Lung (tissue), 11 donors: ENCODE measurements at regions not wholly inside any gene's neighbourhood (a gene's known extent, or its start where the extent isn't known, plus 50 kb on each side); places are given as distances from the start of the nearest gene placed in this dataset.

ENCODE experiments used
- ATAC-seq: fragments of 200-7000 bp; cut with Tn5 transposase; one replicate; pipeline ENCODE4 v1.9.1; 2020; ENCODE audit warnings: moderate number of reproducible peaks; ENCODE audit not compliant: insufficient read depth, low FRiP score
- DNase-seq, 3 donors: peaks; one replicate each; pipeline ENCODE4 v3.0.0-alpha.2; 2013 to 2017
- H3K27ac ChIP-seq, 2 donors: one replicate each; pipeline ENCODE4 v1.5.1; 2013; ENCODE audit warnings: mild to moderate bottlenecking in 2 of 2, moderate library complexity in 2 of 2, control low read depth in 1 of 2, inconsistent platforms in 1 of 2, low read depth in 1 of 2, low read length in 1 of 2
- H3K27me3 ChIP-seq, 3 donors: one replicate each; pipeline ENCODE4 v1.5.1; 2013; ENCODE audit warnings: low read length in 2 of 3; ENCODE audit not compliant: control insufficient read depth in 3 of 3, insufficient read depth in 3 of 3
- H3K36me3 ChIP-seq, 4 donors: one replicate each; pipeline ENCODE4 v1.5.1; 2013; ENCODE audit warnings: low read length in 4 of 4, mild to moderate bottlenecking in 1 of 4, moderate library complexity in 1 of 4; ENCODE audit not compliant: control insufficient read depth in 4 of 4, insufficient read depth in 4 of 4
- H3K4me1 ChIP-seq, 5 donors: one replicate each; pipeline ENCODE4 v1.5.1; 2013; ENCODE audit warnings: low read length in 5 of 5, mild to moderate bottlenecking in 2 of 5, moderate library complexity in 1 of 5; ENCODE audit not compliant: control insufficient read depth in 5 of 5, insufficient read depth in 5 of 5
- H3K4me3 ChIP-seq: one replicate; pipeline ENCODE4 v1.5.1; 2013; ENCODE audit warnings: mild to moderate bottlenecking, control low read depth, moderate library complexity
- H3K9ac ChIP-seq, 2 donors: one replicate each; pipeline ENCODE4 v1.5.1; 2013; ENCODE audit warnings: low read length in 2 of 2, control low read depth in 1 of 2; ENCODE audit not compliant: insufficient read depth in 1 of 2
- H3K9me3 ChIP-seq, 4 donors: one replicate each; pipeline ENCODE4 v1.5.1; 2013; ENCODE audit warnings: low read length in 3 of 4, mild to moderate bottlenecking in 1 of 4, moderate library complexity in 1 of 4; ENCODE audit not compliant: control insufficient read depth in 4 of 4, insufficient read depth in 3 of 4
- CTCF ChIP-seq: IDR thresholded peaks from 2 replicates; pipeline ENCODE4 v1.5.1; 2012; ENCODE audit warnings: mild to moderate bottlenecking; ENCODE audit errors: control extremely low read depth, extremely low read depth
- WGBS, 2 donors: extraction: QIAGEN DNeasy Blood & Tissue Kit; methylation state at CpG; one replicate each; pipeline ENCODE4 v1.1.7; 2013; 5-methylcytosine and 5-hydroxymethylcytosine counted together
- donor health status: control.
- donor health status: control.
- donor health status: Bipolar disorder and iron deficiency.
- donor health status: healthy.
- donor health status: DM: yes; HTN: yes; CAD: no.

DNA sequence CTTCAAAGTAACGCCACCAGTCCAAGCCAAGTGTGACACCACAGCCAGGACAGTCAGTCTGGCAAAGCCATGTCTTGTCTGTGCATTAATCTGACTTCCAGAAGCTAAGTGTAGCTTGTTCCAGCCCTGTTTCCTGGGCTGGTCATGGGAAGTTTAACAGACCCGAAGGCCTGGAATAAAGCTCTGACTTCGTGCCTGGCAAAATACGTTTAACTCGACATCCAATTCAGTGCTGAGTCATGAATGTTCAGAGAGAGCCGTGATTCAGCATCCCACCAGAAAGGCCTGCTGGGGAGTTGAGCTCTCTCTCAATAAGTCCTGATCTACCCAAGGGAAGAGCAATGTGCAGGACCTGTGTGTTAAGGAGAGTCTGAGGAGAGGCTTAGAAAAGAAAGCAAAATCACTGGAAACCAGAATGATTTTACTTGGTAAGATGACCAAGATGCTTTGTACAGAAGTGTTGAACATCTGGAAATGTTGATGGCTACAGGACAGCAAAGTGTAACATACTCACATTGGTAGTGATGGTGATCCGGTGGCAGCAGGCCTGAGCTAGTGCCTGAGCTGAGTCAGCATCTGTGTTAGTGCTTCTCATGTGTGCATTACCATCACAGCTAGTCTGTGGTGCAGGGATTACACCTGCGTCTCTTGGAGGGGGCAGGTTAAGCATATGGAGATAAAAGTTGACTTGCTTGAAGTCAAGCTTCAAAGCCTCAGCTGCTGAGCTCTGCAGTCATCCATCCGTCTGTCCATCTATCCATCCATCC is 743.7 kb upstream of the HS6ST1 start:
- no peak overlapping the region for H3K9ac ChIP-seq
- H3K4me1 ChIP-seq = no peaks in the 10 kb centered on the region
- peaks cover 0 to 5% (median 0%) of the 10 kb centered on the region in 3 donors for H3K27me3 ChIP-seq
- WGBS, 2 donors = 91 to 92% methylated on average over 9 of the region's 9 CpGs
- no peaks in the 10 kb centered on the region for H3K36me3 ChIP-seq
- H3K4me3 ChIP-seq = no peak overlapping the region
- TF ChIP-seq CTCF = no peak
- H3K9me3 ChIP-seq = no peaks in the 10 kb centered on the region
- DNase-seq (no peak), ATAC-seq (no peak)
- no peak overlapping the region for H3K27ac ChIP-seq

DNA sequence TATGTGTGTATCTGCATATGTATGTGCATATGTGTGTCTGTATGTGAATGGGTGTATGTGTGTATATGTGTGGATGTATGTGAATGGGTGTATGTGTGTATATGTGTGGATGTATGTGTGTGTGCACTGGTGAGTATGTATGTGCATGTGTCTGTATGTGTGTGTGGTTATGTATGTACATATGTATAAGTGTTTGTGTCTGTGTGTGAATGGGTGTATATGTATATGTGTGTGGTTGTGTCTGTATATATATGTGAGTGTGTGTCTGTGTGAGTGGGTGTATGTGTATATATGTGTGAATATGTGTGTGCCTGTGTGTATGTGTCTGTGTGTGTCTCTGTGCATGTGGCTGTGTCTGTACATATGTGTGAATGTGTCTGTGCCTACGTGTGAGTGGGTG is 748.4 kb upstream of the HS6ST1 start:
- Histone ChIP-seq H3K4me3 (no peak overlapping the region), H3K27me3 (peaks cover 0 to 8% (median 0%) of the 10 kb centered on the region in 3 donors), H3K9me3 (no peaks in the 10 kb centered on the region), H3K36me3 (no peaks in the 10 kb centered on the region), H3K9ac (no peak overlapping the region), H3K4me1 (no peaks in the 10 kb centered on the region), H3K27ac (no peak overlapping the region)
- ATAC-seq (no peak), DNase-seq (no peak)
- 96 to 98% methylated on average over 1 of the region's 1 CpG for WGBS, 2 donors
- no peak for TF ChIP-seq CTCF

- H3K27me3 ChIP-seq = peaks cover 0 to 8% (median 0%) of the 10 kb centered on the region in 3 donors
- H3K9me3 ChIP-seq = no peaks in the 10 kb centered on the region
- no peak overlapping the region for H3K27ac ChIP-seq
- H3K4me3 ChIP-seq = no peak overlapping the region
- no peaks in the 10 kb centered on the region for H3K36me3 ChIP-seq
- no peak overlapping the region for H3K9ac ChIP-seq
- DNase-seq (no peak), ATAC-seq (no peak)
- no peak for TF ChIP-seq CTCF
- no peaks in the 10 kb centered on the region for H3K4me1 ChIP-seq
- 64 to 91% methylated on average over 3 of the region's 3 CpGs for WGBS, 2 donors
Measured at GRCh38 chr2:129067953-129068352, 749.3 kb upstream of the HS6ST1 start.

- ATAC-seq (no peak), DNase-seq (no peak)
- TF ChIP-seq CTCF = no peak
- Histone ChIP-seq H3K9ac (no peak overlapping the region), H3K4me3 (no peak overlapping the region), H3K4me1 (no peaks in the 10 kb centered on the region), H3K27ac (no peak overlapping the region), H3K36me3 (no peaks in the 10 kb centered on the region), H3K9me3 (no peaks in the 10 kb centered on the region), H3K27me3 (peaks cover 0 to 8% (median 0%) of the 10 kb centered on the region in 3 donors)
- WGBS, 2 donors = 65 to 80% methylated on average over 5 of the region's 5 CpGs
Measured at GRCh38 chr2:129068543-129068942, 749.9 kb upstream of the HS6ST1 start.
